NCI-H2171 (cell line): ENCODE measurements at regions not wholly inside any gene's neighbourhood (a gene's known extent, or its start where the extent isn't known, plus 50 kb on each side); places are given as distances from the start of the nearest gene placed in this dataset.
"Not testable (repeated sequence)": the region's sequence is repeated elsewhere in the genome, so short reads cannot be mapped to it uniquely, and the experiment has no call there.

ENCODE experiments used
- DNase-seq: peaks from one replicate; lab custom pipeline; 2025; lab: John Stamatoyannopoulos, UW

DNA sequence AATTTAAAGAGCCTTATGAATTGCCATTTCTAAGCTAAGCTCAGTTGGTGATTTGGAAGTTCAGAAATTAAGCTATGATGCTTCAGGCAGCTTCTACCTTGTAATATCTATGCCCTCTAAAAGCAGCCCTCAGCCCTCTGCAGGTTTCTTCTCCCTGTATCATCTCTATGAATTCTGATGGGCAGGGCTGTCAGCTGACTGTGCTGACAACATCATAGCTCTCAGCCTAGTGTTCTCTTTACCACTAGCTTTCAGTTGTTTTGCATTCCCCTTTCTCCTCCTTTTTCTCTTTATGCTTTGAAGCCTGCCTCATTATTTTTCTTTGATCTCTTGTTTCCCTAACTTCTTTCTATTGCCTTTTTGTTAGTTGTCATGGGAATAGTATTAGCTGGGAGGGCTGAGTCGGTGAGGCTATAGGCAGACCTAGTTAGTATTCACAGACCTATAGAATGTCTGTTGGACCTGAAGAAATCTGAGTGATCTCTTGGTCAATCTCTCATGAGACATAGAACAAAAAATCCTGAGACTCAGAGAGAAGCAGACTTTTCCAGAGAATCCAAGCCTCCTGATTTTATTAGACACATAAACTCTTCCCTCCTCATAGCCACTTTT, 535.4 kb downstream of the RAB38 start:
- no peak for DNase-seq

DNA sequence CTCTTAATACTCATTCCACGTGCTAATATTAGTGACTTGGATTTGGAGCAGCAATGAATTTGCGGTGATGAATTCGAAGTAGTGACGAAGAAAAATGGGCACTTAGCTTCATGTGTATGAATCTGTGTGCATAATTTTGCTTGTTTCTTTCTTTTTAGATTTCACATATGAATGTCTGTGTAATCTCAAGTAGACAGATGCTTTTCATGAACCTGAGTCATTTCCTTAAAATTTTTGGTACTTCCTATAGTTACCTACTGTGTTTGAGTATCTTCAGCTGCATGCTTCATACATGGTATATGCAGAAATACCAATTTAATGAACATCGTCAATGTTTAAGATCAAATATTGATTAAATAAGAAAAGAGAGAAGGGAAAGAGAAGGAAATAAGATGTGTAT, 540.2 kb downstream of the RAB38 start:
- no peak for DNase-seq

DNA sequence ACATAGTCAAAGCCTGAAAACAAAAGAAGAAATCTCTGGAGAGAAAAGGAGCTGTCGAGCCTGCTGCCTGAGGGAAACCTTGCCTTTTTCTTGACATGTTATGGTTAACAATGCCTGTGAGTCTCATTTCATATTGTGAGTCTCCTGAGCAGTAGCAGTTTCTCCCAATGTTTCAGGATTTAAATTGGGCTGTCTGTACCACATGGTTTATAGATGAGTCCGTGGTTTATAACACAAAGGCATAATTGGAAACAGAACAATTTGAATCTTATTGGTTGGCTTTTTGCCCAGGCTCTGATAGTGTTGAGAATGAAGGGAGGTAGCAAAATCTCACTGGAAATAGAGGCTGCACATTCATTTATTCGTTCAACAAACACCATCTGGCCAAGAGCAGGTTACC, 540.9 kb downstream of the RAB38 start:
- DNase-seq = no peak

DNA sequence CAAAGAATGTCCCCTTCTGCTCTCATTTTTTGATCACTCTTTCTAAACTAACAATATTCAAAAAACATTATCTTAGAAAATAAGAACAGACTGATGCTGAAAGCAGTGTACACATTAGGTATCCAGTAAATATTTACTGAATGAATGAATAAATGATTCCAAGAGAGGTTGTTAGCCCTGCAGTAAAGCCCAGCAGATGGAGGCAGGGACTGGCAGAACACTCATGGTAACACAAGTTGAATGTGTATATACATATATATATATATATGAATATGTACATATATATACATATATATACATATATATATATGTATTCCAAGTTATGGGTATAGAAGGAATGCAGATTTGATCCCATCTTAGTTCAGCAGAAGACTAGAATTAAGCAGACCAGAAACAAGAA, 546.3 kb downstream of the RAB38 start:
- DNase-seq = no peak

DNA sequence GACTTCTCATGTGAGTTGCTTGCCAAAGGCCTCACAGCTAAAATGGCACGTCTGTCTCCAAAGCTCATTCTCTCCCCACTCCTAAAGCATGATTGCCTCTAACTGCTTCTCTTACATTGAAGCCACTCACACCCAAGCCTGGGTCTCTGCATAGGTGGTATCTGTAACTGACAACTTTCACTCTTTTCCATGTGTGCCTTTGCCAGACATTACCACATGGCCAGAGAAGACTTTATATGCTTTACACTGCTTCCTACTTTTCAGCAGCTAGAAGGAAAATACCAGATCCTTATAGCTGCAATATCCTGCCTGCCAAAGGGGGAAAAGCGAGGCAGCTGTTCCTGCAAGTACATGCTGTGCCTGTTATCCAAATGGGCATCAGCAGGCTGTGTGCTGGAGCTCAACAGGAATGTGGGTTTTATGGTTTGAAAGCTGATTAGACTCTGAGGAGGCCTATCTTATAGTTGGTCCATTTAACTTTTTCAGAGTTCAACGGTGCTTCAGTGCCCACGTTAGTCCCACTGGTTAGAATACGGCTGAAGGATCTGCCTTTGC, 547.1 kb downstream of the RAB38 start:
- DNase-seq = no peak

DNA sequence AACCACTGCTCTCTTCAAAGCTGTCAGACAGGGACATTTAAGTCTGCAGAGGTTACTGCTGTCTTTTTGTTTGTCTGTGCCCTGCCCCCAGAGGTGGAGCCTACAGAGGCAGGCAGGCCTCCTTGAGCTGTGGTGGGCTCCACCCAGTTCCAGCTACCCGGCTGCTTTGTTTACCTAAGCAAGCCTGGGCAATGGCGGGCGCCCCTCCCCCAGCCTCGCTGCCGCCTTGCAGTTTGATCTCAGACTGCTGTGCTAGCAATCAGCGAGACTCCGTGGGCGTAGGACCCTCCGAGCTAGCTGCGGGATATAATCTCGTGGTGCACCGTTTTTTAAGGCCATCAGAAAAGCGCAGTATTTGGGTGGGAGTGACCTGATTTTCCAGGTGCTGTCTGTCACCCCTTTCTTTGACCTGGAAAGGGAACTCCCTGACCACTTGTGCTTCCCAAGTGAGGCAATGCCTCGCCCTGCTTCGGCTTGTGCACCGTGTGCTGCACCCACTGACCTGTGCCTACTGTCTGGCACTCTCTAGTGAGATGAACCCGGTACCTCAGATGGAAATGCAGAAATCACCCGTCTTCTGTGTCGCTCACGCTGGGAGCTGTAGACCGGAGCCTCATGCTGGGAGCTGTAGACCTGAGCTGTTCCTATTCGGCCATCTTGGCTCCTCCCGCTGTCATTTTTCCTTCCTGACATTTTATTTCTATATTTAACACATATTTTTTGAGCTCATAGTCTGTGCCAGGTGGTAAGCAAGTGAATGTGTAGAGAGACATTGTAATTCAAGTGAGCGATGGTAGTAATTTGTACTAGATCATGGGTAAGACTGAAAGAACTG, 551.5 kb downstream of the RAB38 start:
- not testable (repeated sequence) for DNase-seq

DNA sequence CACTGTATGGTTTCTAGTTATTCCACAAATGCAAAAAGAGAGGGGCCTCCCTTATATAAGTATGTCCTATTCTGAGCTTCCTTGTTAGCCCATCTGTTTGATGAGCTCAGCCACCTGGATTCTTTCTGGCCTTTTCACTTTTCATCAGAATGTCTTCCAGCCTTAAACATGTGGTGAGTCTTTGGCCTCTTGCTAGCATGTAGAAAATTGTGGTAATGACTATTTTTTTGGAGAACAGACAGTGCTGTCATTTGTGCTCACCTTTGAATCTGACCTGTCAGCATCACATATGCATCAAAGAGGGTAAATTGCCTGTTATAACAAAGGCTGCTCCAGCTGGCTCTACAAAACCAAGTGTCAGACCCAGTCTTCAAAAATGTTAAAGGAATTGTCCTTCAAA, 558.7 kb downstream of the RAB38 start:
- no peak for DNase-seq

DNA sequence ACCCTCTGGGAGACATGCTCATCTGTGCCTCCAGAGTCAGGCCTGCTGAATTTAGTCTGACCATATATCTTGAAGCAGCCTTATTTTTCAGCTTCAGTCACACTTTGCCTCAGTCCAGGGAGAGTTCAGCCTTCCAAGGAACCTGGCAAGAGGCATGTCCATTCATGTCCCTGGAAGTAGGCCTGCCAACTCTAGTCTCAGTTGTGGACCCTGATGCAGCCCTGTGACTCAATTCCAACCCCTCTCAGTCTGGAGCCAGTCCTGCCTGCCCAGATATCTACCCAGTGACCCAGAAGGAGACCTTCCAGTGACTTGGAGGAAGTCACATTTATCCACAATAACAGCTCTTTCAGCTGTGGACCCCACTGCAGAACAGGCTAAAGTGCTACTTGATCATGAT, 566.6 kb downstream of the TMEM135 start:
- DNase-seq = no peak

DNA sequence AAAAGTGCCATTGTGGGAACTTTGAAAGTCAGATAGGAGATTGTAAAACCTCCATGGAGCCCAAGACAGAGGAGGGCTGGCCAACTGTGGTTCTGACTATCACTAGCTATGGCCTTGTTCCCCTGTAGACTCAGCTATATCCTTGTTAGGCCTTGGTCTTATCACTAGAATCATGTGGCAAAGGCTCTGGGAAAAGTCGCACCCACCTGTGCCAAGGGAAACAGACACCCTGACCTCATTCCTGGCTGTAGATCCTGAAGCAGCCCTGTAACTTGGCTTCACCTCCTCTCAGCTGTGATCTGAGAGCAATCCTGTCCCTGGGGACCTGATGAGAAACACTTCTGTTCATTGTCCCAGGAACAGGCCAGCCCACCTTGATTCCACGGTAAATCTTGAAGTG, 566.2 kb downstream of the TMEM135 start:
- DNase-seq = no peak

DNA sequence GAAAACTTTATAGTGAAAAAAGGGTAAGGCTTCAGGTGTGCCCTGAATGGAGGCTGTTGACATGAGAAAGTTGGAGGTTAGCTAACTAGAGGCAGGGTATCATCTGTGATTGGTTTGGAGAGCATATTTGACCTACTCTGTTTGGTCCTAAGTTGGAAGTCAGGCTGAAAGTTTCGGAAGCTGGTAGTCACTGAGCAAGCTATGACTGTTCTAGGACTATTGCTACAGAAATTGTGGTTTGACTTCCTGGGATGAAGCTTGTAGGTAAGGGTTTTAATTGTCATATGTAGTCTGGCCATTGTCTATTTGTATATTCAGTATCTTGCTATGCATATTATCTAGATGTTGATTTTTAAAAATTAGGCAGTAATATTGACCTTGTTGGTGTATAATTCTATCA, 565.0 kb downstream of the TMEM135 start:
- DNase-seq = no peak

DNA sequence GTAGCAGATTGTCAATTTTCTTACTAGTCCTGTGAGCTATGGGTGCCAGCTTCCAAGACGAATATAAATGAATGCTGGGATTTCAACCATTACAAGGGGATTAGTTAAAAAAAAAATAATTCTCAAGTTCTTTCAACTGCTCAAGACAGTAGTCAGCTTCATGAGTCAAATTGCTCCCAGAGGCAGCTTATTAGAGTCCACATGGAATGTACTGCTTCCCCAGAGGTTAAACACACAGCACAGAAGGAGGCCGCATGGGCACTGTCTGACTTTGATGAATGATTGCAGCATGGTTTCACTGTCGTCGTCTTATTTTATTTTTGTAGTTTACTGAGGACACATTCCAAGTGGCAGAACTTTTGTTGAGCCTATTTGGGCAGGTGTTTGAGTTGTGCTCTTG, 563.2 kb downstream of the TMEM135 start:
- DNase-seq = no peak

DNA sequence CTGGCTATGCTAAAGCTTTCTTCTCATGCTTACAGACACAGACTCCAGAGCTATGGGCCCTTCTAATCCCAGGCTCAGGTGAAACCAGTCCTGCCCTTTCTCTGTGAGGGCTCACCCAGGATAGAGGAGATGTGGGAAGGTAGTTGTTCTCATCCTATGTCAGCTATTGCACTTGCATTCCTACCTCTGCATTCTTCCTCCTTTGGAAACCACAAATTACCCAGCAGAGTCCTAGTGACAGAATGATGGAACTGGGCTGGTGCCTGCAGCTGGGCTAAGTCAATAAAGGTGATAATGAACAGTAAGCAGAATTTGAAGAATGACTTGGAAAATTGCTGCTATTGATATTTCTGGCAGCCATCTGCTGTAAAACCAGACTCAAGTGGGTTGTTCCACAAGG, 560.0 kb downstream of the TMEM135 start:
- DNase-seq = no peak

DNA sequence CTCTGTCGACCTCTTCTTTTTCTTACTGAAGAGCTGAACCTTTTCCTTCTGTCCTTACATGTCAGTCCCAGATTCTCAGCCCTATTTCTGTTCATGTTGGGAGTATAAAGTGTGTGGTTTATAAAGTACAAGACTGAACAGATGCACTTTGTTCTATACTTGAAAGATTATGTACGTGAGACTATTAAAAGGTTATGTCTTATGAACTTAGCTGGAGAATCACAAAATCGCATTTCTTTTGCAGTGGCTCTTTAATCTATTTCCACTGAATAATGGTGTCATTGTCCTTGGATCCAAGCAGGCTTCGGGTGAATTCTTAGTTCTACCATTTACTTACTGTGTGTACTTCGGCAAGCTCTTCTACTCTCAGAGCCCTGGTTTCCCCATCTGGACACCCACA, 558.4 kb downstream of the TMEM135 start:
- no peak for DNase-seq

DNA sequence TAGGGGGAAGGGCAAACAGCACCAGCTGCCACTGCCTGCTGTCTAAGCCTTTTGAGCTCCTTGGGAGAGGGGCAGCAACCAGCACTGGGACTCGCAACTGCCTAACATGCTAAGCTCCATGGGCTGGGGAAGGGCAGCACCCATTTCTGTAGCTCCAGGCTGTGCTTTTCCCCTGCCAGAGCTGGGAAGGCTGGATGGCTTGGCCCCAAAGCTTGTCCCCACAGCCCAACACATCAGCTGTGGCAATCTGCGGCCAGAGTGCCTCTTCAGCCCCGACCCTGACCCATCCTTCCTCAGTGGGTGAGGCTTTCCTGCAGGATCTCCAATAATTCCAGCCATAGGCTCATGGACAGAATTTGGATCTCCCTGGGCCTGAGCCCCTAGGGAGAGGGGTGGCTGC, 551.3 kb downstream of the TMEM135 start:
- DNase-seq = no peak

DNA sequence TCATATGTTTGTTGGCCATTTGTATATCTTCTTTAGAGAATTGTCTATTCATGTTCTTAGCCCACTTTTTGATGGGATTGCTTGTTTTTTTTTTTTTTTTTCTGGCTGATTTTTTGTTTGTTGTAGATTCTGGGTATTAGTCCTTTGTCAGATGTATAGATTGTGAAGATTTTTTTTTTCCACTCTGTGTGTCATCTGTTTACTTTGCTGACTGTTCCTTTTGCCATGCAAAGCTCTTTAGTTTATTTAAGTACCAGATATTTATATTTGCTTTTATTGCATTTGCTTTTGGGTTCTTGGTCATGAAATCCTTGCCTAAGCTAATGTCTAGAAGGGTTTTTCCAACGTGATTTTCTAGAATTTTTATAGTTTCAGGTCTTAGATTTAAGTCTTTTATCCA, 547.9 kb downstream of the TMEM135 start:
- DNase-seq = not testable (repeated sequence)

DNA sequence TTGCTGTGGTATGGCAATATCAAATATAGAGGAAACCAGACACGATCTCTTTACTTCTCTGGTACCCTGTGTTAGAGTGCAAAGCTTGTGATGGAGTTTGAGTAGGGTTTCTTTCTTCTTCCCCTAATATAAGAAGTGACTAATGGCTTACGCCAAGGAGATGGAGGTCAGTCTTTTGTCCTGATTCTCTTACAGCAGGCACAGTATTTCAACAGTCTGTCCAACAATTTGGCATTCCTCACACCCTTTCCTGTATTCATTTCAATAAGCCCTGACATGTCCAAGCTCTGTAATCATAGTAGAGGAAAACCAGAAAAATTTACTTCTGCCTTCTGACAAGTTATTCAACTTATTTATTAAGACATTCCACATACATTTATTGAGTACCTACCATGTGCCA, 546.2 kb downstream of the TMEM135 start:
- DNase-seq = no peak

DNA sequence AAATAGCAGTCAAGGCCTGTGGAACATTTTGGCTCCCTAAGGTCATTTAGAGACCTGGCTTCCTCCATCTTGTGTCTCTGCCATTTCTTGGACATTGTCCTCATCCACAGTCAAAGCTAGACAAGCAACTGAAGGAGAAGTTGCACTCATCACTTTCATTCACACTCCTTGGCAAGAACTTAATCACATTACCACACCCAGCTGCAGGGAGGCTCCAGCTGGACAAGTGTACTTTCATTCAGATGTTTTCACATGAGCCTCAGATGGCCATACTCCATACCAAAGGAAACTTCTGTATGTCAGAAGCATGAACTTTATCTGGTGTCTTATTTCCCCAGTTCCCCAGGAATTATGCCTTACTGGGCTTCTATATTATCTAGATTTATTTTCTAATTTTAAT, 537.4 kb downstream of the TMEM135 start:
- no peak for DNase-seq

DNA sequence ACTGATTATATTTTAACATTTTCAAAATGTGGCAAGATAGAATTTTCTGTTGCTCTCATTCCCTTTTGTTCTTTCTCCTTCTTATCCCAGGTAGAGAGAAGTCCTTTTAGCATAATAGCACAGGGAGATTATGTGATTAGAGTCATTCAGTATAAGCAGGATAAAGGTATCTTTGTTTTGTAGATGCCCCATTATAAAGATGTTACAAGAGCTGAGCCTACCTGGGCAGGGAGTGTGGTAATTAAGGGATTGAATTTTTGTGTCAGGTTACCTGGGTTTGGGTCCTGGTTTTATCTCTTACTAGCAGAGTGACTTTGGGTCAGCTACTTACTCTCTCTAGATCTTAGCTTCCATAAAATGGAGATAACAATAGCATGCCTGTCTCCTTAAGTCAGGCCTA, 536.5 kb downstream of the TMEM135 start:
- no peak for DNase-seq

DNA sequence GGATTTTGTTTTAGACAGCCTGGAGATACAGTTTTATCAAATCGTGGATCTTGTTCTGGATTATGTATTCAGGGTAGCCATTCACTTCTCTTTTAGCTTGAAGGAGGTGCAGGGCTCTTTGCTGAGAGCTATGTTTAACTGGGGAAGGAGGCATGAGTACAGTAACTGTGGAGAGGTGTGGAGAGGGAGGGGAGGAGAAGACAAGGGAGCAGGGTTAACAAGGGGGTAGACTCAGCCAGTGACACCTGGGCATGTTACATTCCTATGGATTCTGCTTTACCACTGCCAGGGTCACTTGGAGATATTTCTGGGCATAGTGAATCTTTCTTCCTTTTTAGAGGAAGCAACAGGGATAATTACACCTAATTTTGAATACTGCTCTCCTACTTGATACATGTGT, 536.0 kb downstream of the TMEM135 start:
- DNase-seq = no peak

DNA sequence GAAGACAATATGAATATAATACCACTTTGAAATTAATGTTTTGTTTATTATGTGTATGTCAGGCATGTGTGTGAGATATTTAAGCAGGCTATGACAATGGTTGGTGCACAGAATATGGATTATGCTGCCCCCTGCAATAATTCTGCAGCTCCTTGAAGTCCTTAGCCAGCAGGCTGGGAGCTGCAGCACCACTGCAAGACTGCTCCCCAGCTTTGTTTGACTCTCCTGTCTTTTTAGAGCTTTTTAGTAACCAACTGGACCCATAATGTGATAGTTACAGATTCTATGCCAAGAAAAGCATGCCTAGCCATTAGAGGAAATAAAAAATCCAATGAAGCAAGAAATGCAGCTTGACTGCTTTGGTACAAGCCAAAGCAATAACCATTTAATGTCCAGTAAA, 535.1 kb downstream of the TMEM135 start:
- no peak for DNase-seq

DNA sequence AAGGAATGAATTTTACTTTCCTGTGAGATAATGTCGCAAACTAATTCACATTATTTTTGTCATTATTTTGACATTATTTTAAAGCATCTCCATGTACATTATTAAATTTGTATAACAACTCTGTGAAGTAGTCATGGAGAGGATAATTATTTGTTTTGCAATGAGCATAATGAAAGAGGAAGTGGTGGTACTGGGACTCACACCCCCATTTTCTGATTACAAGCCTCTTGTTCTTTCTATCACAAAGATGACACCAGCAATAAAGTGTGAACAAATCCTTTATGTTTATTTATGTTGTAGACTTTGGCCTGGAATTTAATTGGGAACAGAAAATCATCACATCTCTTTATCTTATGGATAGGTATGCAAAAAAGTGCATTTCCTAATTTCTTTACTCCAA, 522.6 kb downstream of the TMEM135 start:
- DNase-seq = no peak

DNA sequence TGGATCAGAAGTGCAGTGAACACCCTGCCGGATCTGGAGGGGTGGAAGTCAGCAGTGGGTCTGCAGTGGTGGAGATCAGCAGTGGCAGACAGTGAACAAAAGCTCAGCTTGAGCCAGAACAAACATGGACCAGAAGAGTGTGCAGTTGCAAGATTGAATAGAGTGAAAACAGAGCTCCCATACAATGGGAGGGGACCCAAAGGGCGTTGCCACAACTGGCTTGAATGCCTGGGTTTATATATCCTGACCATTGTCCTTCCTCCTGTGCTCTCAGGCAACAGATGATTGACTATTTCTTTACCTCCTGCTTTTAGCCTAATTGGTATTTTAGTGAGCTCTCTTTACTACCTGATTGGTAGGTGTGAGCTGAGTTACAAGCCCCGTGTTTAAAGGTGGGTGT, 522.1 kb downstream of the TMEM135 start:
- not testable (repeated sequence) for DNase-seq

DNA sequence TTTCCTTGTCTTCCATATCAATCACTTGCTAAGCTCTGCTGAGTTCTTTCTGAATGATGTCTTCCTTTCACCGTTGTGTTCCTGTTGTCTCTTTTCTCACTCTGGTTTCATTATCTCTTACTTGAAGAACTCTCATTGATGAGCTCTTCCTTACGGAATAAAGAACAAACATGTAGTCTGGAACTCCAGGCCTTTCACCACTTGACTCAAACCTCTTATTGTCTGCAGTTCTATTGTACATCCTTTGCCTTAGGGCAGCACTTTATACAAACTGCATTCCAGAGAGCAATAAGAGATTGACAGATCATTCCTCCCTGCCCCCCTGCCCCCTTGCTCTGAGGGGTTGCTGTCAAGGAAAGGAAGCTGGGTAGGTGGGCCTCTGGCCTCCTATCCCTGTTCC, 517.4 kb downstream of the TMEM135 start:
- DNase-seq = no peak

DNA sequence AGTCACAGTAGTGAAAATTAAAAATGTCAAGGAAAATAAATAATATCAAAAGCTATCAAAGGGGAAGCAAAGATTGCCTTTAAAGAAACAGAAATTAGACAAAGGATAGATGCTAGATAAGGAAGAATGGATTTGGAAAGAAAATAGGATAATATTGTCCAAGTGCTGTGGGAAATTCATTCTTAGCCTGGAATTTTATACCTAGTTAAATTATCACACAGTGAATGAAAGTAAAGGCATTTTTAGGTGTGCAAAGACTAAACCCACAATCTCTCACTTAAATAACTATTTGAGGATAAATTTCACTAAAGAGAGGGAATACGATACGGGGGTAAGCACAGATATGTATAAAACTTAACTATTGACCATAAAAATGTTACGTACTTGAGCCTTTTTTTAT, 511.1 kb downstream of the TMEM135 start:
- no peak for DNase-seq
